ENCODE measurements at regions not wholly inside any gene's neighbourhood (a gene's known extent, or its start where the extent isn't known, plus 50 kb on each side); places are given as distances from the start of the nearest gene placed in this dataset.

DNA sequence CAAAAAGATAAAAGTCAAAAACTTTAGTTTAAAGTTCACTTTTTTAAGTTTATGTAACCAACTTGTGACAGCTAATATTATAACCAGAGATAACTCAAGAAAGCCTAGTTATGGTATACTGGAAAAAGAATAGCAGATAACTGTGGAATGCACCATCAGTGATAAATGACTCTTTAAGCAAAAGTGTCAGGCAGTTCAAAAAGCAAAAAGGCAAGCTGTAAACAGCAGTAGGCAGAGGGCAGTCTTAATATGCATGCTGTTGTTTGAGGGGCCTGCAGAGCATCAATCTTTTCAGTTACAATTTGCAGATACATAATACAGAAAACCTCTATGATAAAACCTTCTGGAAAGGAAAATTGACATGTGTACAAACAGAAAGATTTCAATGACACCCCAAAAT is 81.8 kb upstream of the JADE1 start:
- ChIA-PET CTCF (no interaction called here), POLR2A (no interaction called here)
- DNase-seq (ENCODE audit: extremely low spot score): no peak
- TF ChIP-seq, protein P1, sequence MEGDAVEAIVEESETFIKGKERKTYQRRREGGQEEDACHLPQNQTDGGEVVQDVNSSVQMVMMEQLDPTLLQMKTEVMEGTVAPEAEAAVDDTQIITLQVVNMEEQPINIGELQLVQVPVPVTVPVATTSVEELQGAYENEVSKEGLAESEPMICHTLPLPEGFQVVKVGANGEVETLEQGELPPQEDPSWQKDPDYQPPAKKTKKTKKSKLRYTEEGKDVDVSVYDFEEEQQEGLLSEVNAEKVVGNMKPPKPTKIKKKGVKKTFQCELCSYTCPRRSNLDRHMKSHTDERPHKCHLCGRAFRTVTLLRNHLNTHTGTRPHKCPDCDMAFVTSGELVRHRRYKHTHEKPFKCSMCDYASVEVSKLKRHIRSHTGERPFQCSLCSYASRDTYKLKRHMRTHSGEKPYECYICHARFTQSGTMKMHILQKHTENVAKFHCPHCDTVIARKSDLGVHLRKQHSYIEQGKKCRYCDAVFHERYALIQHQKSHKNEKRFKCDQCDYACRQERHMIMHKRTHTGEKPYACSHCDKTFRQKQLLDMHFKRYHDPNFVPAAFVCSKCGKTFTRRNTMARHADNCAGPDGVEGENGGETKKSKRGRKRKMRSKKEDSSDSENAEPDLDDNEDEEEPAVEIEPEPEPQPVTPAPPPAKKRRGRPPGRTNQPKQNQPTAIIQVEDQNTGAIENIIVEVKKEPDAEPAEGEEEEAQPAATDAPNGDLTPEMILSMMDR (IDR thresholded peaks at IDR 0.05; ENCODE audit: control extremely low read depth, extremely low read depth, low read depth, missing control alignments): no peak

GRCh38 chr4:128725405-128726055 is 84.0 kb upstream of the JADE1 start:
- ChIA-PET POLR2A (no interaction called here), CTCF (interaction anchor here (1.1 to 1.4 kb wide), 2 partner anchors 15 to 50 kb away, joined by 3 to 4 read pairs; no protein-coding TSS in a partner anchor)
- DNase-seq (ENCODE audit: extremely low spot score): no peak
- TF ChIP-seq, protein P1 (IDR thresholded peaks at IDR 0.05; ENCODE audit: control extremely low read depth, extremely low read depth, low read depth, missing control alignments): no peak

DNA sequence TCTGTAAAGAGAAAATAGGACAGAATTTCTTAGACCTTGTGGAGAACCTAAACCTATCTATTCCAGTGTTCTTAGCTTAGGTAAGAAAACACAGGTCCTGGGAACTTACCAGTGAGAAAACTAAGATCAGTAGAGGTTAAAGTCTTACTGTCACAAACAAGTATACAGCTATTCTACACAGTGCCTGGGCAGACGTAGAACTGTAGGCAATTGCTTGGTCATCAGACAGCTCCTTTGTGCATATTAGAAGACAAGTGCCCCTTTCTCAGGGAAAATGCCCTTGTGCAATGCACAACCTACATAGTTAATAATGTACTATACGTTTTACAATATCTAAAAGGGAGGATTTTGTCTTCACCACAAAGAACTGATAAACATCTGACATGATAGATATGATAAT is 86.6 kb upstream of the JADE1 start:
- ChIA-PET CTCF (interaction anchor here (1.3 kb wide), 1 partner anchor 13 kb away, joined by 3 read pairs; no protein-coding TSS in a partner anchor), POLR2A (no interaction called here)
- no peak for DNase-seq (ENCODE audit: extremely low spot score)
- TF ChIP-seq, protein P1 (IDR thresholded peaks at IDR 0.05; ENCODE audit: control extremely low read depth, extremely low read depth, low read depth, missing control alignments): no peak

DNA sequence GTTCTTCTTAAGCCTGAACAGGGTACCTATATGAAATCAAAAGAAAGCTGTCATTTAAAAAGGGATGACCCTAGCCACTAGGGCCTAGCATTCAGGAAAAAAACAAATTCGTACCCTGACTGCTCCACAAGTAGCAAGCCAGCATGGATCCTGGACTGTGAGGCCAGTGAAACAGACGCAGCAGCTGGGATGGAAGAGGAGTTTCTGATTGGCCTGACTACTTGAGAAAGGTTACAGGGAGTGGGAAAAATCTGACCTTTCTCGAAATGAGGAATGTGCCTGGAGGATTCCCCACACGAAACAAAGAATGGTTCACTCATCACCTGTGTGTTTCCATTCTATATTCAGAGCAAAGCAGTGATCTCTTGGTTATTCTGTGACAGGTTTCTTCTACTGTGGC is 87.6 kb upstream of the JADE1 start:
- ChIA-PET CTCF (no interaction called here), POLR2A (no interaction called here)
- DNase-seq (ENCODE audit: extremely low spot score): no peak
- TF ChIP-seq, protein P1 (IDR thresholded peaks at IDR 0.05; ENCODE audit: control extremely low read depth, extremely low read depth, low read depth, missing control alignments): no peak

DNA sequence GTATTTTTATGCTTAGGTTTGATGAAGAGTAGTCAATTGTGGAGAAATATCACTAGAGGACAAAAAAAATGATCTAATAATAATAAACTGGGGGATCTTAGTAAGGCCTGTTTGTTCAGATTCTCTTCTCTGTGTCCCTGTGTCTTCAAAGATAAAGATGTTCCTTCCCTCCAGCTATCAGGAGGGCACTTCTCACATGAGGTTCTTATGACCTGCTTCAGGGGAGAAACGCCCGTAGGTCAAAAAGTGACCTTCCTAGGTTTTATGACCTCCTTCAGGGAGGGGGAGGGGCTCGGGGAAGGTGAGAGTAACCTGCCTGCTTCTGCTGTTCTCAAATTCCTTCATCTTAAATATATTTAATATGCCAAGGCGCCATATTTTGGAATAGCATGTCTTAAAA is 89.2 kb upstream of the JADE1 start:
- POLR2A ChIA-PET: no interaction called here
- CTCF ChIA-PET: interaction anchor here (0.9 to 1.0 kb wide), 2 partner anchors 12 to 21 kb away, joined by 3 read pairs; no protein-coding TSS in a partner anchor
- DNase-seq (ENCODE audit: extremely low spot score): no peak
- TF ChIP-seq, protein P1 (IDR thresholded peaks at IDR 0.05; ENCODE audit: control extremely low read depth, extremely low read depth, low read depth, missing control alignments): no peak

DNA sequence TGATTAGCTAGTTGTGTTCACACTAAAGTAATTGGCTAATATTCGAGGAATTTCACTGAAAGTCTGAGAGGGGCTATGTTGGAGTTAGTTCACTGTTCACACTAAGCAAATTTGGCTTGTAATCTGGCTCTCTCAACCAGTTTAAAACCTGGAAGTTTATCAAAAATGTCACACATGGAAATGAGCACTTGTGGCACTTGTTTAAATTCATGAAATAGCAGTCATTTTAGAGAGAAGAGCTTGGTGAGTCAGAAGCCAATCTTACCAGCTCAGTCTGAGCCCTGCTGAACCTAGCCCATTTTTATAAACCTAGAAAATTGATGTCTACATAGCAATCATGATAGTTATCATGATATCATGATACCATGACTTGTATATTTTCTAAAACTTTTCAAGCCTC is 90.7 kb upstream of the JADE1 start:
- TF ChIP-seq, protein P1 (IDR thresholded peaks at IDR 0.05; ENCODE audit: control extremely low read depth, extremely low read depth, low read depth, missing control alignments): no peak
- POLR2A ChIA-PET: no interaction called here
- no peak for DNase-seq (ENCODE audit: extremely low spot score)

More for the DNA sequence above, 90.7 kb upstream of the JADE1 start:
- CTCF ChIA-PET: interaction anchor here (1.3 kb wide), 1 partner anchor 144 kb away, joined by 3 read pairs; no protein-coding TSS in a partner anchor

Data from GM10248 (cell line).